Astrocyte (in vitro differentiated cells and primary cell): ENCODE measurements at regions not wholly inside any gene's neighbourhood (a gene's known extent, or its start where the extent isn't known, plus 50 kb on each side); places are given as distances from the start of the nearest gene placed in this dataset.
"Not testable (repeated sequence)": the region's sequence is repeated elsewhere in the genome, so short reads cannot be mapped to it uniquely, and the experiment has no call there.

ENCODE experiments used
- EZH2 ChIP-seq: IDR thresholded peaks from 2 replicates; pipeline ENCODE4 v1.6.1; 2012; ENCODE audit warnings: mild to moderate bottlenecking, low read length, inconsistent platforms; ENCODE audit not compliant: insufficient read depth
- TF ChIP-seq, protein P1 (sequence below): IDR thresholded peaks from 2 replicates; pipeline ENCODE4 v1.5.1; 2011; ENCODE audit warnings: low read depth, mild to moderate bottlenecking, inconsistent platforms, low read length, moderate library complexity; ENCODE audit not compliant: insufficient read depth

DNA sequence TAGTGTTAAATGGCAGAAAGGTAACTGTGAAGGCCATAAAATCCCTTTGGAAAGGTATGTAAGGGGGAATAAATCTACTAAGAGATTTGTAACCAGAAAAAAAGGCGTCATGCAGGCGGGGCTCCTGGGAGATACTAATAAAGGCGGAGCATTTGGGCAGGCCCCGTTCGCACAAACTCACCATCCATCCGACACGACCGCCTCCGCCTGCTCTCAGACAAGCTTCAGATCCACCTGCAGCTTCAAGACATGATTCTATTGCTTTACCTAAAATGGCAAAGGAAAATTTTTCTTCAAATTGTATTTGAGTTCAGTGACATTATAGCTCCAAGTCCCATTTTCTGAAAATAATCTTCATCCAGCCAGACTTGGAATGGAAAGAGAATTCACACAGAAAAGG lies 162.9 kb upstream of the SPATA31A3 start:
- TF ChIP-seq, protein P1, sequence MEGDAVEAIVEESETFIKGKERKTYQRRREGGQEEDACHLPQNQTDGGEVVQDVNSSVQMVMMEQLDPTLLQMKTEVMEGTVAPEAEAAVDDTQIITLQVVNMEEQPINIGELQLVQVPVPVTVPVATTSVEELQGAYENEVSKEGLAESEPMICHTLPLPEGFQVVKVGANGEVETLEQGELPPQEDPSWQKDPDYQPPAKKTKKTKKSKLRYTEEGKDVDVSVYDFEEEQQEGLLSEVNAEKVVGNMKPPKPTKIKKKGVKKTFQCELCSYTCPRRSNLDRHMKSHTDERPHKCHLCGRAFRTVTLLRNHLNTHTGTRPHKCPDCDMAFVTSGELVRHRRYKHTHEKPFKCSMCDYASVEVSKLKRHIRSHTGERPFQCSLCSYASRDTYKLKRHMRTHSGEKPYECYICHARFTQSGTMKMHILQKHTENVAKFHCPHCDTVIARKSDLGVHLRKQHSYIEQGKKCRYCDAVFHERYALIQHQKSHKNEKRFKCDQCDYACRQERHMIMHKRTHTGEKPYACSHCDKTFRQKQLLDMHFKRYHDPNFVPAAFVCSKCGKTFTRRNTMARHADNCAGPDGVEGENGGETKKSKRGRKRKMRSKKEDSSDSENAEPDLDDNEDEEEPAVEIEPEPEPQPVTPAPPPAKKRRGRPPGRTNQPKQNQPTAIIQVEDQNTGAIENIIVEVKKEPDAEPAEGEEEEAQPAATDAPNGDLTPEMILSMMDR = not testable (repeated sequence)
- TF ChIP-seq EZH2 = not testable (repeated sequence)
